ENCODE measurements at regions not wholly inside any gene's neighbourhood (a gene's known extent, or its start where the extent isn't known, plus 50 kb on each side); places are given as distances from the start of the nearest gene placed in this dataset.

DNA sequence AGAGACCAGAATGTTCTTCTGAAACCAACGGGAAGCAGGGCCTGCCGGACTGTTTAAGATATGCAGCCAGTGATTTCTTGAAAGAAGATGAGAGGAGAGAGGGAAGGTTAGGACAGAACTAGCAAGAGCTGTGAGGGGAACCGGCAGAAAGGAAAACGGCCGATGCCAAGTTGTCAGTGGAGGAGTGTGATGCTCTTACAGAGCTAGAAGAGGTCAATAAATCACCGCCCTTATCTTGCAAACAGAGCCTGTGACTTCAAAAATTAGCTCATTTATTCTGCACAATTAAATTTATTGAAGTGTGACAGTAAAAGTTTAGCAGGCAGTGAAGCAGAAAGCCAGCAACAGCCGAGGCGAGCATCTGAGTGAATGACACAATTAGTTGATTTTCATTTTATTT lies 509.5 kb upstream of the ID4 start:
- Histone ChIP-seq H3K79me2 (ENCODE audit: control insufficient read depth in 1 of 2, insufficient read depth in 2 of 2, low read length in 2 of 2) (no peaks in the 10 kb centered on the region), H3K9ac (replicated peaks in 1 of 4; ENCODE audit: extremely low read depth in 1 of 4, low read depth in 3 of 4, low read length in 3 of 4) (no peak overlapping the region), H4K5ac (ENCODE audit: insufficient read length, low read depth, low read length) (no peak overlapping the region), H2BK5ac (ENCODE audit: low read depth, low read length) (no peak overlapping the region), H3K4ac (replicated peaks; ENCODE audit: insufficient read length, low read depth, low read length) (no peak overlapping the region), H3K56ac (replicated peaks; ENCODE audit: insufficient read length, low read depth, low read length) (no peak overlapping the region), H4K20me1 (replicated peaks in 1 of 2; ENCODE audit: control insufficient read depth in 1 of 2, insufficient read depth in 2 of 2, low read length in 2 of 2) (no peaks in the 10 kb centered on the region), H3K14ac (ENCODE audit: insufficient read length) (no peak overlapping the region), H3K4me1 (replicated peaks in 1 of 4; ENCODE audit: control insufficient read depth in 3 of 4, insufficient read depth in 4 of 4, low read length in 3 of 4) (peaks cover 2 to 9% (median 3%) of the 10 kb centered on the region in 4 experiments; a peak in 4 of 7 replicates), H2BK20ac (ENCODE audit: low read length) (no peak overlapping the region), H3K4me2 (ENCODE audit: insufficient read depth in 1 of 2, low read depth in 2 of 2, low read length in 2 of 2) (no peak overlapping the region), H3K18ac (ENCODE audit: extremely low read depth, low read length) (no peak overlapping the region), H2AFZ (ENCODE audit: low read length) (no peak overlapping the region), H3K27me3 (replicated peaks in 1 of 4; ENCODE audit: control insufficient read depth in 3 of 4, extremely low read depth in 1 of 4, insufficient read depth in 3 of 4, low read length in 3 of 4) (no peaks in the 10 kb centered on the region), H2AK5ac (ENCODE audit: low read depth, low read length) (no peak overlapping the region), H4K8ac (ENCODE audit: extremely low read depth, insufficient read depth, low read length) (no peak overlapping the region), H3K79me1 (ENCODE audit: low read depth, low read length) (no peaks in the 10 kb centered on the region), H2BK12ac (ENCODE audit: low read depth, low read length) (no peak overlapping the region), H3K4me3 (ENCODE audit: extremely low read depth in 1 of 4, insufficient read depth in 2 of 4, low read depth in 3 of 4, low read length in 4 of 4) (no peak overlapping the region; a peak in 1 of 8 replicates), H3K9me3 (ENCODE audit: insufficient read depth in 2 of 2, low read depth in 1 of 2, low read length in 1 of 2) (no peaks in the 10 kb centered on the region), H3K23me2 (ENCODE audit: low read depth, low read length) (no peaks in the 10 kb centered on the region; the same call in 1 of the 2 replicates), H3K27ac (ENCODE audit: low read depth, low read length) (no peak overlapping the region), H3K36me3 (ENCODE audit: control insufficient read depth in 2 of 4, insufficient read depth in 4 of 4, low read length in 3 of 4) (no peaks in the 10 kb centered on the region), H3K23ac (ENCODE audit: insufficient read length) (no peak overlapping the region), H2BK120ac (replicated peaks; ENCODE audit: low read depth, low read length) (no peak overlapping the region), H4K91ac (replicated peaks; ENCODE audit: insufficient read length, low read length) (no peak overlapping the region), H2BK15ac (ENCODE audit: low read length) (no peak overlapping the region)
- FAIRE-seq, result no peak
- no peak for DNase-seq (ENCODE audit: low read depth in 1 of 2, low spot score in 2 of 2)
- POLR2A ChIA-PET (ENCODE audit: partially characterized antibody), result no interaction called here
- TF ChIP-seq CTBP2 (IDR thresholded peaks at IDR 0.05; ENCODE audit: borderline replicate concordance, insufficient read depth, insufficient read length, low read length) (no peak), TAF1 (IDR thresholded peaks at IDR 0.05; ENCODE audit: low read depth, low read length) (no peak), ASH2L (IDR thresholded peaks at IDR 0.05; ENCODE audit: low read length) (no peak), TCF12 (IDR thresholded peaks at IDR 0.05; ENCODE audit: low read depth, low read length) (no peak), EGR1 (IDR thresholded peaks at IDR 0.05; ENCODE audit: borderline replicate concordance, low read depth, low read length) (no peak), SUZ12 (IDR thresholded peaks at IDR 0.05; ENCODE audit: low read length) (no peak), POLR2A (IDR thresholded peaks at IDR 0.05; ENCODE audit: control extremely low read depth in 1 of 2, low read depth in 2 of 2, low read length in 2 of 2) (no peak), RBBP5 (IDR thresholded peaks at IDR 0.05; ENCODE audit: borderline replicate concordance, low read depth, low read length) (no peak), RXRA (IDR thresholded peaks at IDR 0.05; ENCODE audit: insufficient read depth, low read depth, low read length) (no peak), HDAC2 (IDR thresholded peaks at IDR 0.05; ENCODE audit: borderline replicate concordance in 1 of 2, low read depth in 2 of 2, low read length in 2 of 2) (no peak), TBP (IDR thresholded peaks at IDR 0.05; ENCODE audit: low read depth, low read length) (no peak)
- TF ChIP-seq, protein P1, sequence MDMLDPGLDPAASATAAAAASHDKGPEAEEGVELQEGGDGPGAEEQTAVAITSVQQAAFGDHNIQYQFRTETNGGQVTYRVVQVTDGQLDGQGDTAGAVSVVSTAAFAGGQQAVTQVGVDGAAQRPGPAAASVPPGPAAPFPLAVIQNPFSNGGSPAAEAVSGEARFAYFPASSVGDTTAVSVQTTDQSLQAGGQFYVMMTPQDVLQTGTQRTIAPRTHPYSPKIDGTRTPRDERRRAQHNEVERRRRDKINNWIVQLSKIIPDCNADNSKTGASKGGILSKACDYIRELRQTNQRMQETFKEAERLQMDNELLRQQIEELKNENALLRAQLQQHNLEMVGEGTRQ (IDR thresholded peaks at IDR 0.05; ENCODE audit: low read length), result no peak
- CTCF ChIA-PET (ENCODE audit: partially characterized antibody), result interaction anchor here (0.6 to 1.0 kb wide), 3 partner anchors 11 to 328 kb away, joined by 3 read pairs; no protein-coding TSS in a partner anchor
- WGBS, 2 experiments (ENCODE audit: extremely low coverage in 1 of 2, insufficient coverage in 1 of 2, insufficient read length in 1 of 2, insufficient replicate concordance in 2 of 2, low coverage in 1 of 2, low lambda C conversion rate in 2 of 2, missing lambda C conversion rate in 1 of 2), result 81% methylated on average over 8 of the region's 8 CpGs; no CpG with 5 or more reads in 1 of the 2 experiments

Measured in H1 (cell line).